Stimulated activated CD4-positive, alpha-beta T cell treated with anti-CD3 and anti-CD28 coated beads, Interleukin-4, amount 100 ng/mL, for 1 hour (primary cell): ENCODE measurements at regions not wholly inside any gene's neighbourhood (a gene's known extent, or its start where the extent isn't known, plus 50 kb on each side); places are given as distances from the start of the nearest gene placed in this dataset.
A peak's percentile ranks its signal among the peaks of the same experiment; 100 is the strongest.

Source experiments
- DNase-seq: peaks from one replicate; pipeline ENCODE4 v3.0.0-alpha.2; 2020

DNA sequence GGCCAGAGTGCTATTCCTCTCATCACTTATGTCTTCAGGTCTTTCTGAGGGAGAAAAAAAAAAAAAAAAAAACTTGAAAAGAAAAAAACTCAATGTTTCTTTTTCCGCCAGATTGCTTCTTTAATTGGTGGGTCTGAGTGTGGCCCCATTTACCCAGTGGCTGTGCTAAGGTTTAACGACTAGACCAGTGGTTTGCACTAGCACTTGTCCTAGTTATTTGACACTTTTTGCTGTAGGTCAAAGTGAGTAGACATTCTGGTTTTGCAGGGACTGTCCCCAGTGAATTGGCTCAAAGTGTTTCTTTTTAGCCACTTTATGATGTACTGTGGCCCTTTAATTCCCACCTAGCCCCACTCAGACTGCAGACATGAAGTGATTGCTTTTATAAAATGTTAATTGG lies 273.3 kb downstream of the PTEN start:
- DNase-seq = no peak

DNA sequence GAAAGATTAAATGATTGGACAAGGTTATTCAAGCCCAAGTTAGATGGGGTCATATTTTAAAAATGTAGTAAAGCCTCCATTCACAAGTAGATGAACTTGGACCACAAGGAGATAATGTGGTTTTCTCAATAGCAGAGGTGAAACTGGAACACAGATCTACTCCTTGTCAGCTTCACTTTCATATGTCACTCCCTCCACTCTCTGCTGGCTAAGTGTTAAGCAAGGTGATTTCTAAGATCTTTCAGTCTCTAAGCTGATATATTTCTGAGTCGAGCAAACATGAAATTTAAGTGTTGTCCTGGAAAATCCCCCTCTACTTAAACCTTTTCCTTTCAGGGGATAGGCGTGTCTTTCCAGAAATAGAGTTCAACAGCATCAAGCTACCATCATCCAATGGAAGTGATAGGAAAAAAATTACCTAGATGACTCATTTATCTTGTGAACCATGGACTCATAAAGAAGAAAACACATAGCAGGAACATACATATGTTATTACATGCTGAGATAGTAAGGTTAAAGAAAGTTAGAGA lies 275.0 kb downstream of the PTEN start:
- DNase-seq = no peak

DNA sequence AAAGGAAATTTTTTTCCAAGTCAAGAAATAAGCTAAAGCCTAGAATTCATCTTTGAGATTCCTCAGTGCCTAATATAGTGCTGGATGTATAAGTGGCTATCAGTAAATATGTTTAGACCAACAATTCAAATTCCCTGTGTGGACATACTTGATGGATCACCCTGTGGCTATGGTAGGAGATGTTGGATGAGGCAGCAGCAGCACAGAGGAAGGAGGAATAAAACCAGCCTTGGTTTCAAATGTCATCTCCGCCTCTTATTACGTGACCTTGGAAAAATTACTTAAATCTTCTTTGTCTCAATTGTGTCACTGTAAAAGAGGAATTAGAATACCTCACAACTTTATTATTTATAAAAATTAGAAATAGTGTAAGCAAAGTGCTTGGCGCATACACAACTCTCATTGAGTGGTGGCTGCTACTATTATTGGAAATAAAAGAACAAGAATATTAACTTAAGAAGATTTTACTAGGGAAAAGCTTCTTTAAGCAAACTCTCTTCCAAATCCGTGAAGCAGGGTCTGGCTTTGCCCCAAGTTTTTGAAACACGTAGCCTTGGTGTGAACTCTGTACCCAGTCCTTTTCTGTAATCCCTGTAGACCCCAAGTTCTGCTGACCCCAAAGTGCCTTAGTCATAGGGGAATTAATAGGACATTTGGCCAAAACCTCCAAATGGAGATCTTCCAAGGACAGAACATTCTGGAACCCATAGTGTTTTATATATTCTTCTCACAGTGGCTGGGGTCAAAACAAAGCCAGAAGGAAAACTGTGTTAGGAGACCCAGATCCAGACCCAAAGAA lies 283.8 kb downstream of the PTEN start:
- no peak for DNase-seq

DNA sequence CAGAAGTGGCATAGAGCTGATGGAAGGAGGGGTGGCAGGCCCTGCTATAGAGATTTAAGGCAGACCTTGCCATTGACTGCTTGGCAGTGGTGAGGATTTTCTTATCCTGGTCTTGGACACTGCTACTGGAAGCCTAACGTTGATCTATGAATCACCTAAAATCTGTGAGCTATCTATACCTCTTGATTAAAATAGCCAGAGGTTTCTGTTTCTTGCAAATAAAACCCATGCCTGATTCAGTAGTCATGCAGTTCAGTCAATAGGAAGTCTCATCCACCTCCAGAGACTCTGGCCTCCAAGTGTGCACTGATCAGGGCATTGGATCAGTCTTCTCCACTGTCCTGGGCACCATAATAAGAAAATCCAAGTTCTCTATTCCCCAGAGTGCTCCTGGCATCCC lies 286.5 kb downstream of the PTEN start:
- no peak for DNase-seq

DNA sequence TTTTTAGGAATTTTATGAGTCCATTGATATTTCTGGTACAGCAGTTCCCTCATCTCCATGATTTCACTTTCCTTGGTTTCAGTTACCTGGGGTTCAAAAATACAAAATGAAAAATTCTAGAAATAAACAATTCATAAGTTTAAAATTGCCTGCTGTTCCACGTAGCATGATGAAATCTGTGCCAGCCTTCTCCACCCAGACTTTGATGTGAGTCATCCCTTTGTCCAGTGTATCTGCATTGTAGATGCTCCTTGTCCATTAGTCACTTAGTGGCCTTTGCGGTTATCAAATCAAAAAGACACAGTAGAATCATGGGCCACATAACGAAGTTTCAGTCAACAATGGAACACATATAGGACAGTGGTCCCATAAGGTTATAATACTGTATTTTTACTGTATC lies 286.9 kb downstream of the PTEN start:
- DNase-seq = no peak

DNA sequence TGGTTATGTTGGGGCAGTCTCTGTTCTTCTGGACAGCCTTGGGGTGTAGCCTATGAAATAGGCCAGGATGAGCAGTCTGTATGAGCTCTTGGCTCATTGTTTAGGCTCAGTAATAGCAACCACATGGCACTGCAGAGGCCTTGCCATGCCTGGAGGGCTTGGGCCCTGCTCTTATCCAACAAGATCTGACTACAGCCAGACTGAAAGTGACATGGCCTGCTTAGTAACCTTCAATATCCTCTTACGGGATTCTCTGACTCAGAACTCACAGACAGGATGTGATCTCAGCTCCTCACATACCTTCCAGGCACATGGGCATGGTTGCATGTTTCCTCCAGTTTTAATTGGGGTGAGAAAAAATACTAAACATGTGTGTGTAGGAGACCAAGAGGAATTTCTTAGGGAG lies 289.3 kb downstream of the PTEN start:
- peak; percentile 41 for DNase-seq

DNA sequence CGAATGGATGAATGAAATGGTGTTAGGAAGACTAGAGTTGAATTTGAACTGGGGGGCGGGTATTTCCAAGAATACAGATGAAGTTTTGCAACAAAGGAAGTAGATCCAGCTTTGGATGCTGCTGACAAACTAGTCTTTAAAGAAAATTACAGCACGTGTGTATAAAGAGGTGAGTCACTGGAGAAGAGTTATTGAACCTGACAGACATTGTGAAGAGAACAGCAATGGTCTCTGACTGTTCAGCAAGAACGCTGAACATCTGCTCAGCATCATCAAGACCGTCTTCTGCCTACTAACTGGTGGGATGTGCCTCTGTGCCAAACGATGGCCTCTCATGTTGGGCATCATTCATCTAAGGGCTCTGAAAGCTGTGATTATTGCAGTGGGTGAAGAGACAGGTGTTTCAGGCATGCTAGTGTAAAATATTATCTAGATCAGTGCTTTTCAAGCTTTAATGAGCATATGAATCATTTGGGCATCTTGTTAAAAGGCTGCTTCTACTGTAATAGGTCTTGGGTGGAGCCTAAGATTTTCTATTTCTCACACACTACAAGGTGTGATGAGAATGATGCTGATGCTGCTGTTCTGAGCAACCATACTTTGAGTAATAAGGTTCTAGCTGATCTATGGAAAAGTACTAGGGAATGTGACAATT lies 291.3 kb downstream of the PTEN start:
- DNase-seq = no peak

DNA sequence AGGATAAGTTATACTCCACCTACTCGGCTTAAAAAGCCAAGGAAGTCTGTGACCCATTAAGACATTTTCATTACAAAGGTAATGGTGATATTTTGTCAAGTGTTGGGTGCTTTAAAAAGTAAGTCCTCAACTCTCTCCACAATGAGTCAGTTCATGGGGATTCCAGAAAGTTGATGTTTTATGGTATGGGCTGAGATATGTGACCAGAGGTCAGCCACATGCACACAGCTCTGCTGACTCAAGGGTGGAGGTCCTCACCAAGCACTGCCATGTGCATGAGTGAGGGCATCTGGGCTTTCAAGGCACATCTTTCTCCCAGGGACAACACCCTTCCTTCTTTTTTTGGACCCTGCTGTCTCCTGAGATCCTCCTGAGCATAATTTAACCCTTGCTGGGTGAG lies 292.9 kb downstream of the PTEN start:
- DNase-seq = no peak

DNA sequence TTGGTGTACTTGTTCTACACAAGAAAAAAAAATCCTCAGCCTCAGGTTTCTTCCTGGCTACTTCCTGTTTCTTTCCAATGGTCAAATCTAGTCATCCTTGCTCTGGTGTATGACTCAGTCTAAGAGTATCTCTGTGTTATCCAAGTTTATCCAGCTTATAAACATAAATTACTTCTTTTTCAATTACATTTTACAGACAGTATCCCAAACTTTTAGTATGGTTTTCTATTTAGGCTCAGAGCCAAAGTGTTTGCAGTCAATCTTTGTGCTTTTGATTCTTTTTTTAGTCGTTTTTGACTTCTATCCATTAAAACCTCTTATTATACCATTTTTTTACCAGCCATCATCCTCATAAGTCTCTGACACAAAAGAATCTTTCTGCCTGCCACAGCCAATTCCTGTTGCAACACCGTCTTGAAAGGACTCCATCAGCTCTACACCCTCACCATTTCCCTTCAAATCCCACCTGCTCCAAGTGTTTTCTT lies 294.6 kb downstream of the PTEN start:
- no peak for DNase-seq

DNA sequence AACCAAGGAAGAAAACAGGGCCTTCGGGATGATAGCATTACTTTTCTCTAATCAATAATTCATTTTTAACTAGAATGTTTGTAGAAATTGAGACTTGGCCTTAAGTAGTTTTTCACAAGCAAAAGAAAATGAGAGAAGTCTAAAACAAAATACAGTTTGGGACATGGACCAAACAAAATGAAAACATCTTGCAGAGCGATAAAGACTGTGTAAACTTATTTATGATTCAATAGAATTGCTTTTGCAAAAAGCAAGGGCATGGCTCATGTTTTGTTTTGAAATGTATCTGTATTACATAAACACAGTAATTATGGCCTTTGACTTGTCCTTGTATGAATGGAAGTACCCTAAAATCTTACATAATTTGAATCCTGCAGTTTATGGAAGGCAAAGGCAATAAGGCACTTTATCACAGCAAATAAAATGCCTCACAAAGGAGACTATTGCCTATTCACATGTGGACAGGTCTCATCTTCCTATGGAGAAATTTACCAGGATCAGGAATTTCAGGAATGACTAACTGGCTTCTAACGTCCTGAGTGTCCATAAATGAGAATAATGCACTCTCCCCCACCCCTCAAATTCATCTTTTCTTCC lies 295.2 kb downstream of the PTEN start:
- DNase-seq = no peak

DNA sequence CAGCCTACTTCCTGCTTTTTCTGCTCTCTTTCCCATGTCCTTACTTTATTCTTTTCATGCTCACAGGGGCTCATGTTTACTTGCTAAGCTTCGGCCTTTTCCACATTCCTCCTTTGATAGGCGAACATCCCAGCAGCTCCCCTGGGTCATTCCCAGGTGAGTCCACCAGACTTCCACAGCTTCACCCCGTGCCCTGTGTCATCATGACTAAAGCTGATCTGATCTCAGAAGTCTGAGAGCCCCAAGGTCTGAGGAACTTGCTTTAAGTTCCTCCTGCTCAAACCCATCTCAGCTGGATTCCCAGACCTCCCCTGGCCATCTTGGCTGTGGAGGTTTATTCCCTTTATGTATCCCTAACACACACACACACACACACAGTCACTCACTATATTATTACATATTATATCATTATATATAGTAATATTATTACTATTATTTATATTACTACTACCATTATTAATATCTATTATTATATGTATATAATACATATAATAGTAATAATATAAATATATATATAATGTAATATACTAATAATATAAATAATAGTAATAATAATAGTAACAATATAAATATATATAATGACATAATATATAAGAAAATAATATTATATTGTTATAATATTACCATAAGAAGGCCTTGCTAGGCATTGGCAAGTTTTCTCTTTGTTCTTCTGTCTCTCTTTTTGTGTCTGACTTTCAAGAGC lies 295.9 kb downstream of the PTEN start:
- no peak for DNase-seq

DNA sequence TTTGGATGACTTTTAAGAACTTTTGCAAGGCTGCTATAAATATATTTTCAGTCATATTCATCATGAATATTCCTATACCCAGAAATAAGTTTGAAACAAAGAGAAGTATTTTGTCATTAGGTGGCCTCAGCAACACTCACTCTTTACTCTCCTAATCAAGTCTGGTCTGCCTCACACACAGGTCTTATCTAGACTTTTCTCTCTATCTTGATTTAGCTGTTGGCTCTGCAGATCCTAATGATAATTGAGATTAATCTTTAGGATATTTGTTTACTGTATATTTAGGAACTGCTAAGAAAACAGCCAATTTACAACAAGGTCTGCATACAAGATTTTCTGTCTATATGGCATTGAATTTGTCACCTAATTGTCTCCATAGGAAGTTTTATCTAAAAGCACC lies 297.6 kb downstream of the PTEN start:
- no peak for DNase-seq

DNA sequence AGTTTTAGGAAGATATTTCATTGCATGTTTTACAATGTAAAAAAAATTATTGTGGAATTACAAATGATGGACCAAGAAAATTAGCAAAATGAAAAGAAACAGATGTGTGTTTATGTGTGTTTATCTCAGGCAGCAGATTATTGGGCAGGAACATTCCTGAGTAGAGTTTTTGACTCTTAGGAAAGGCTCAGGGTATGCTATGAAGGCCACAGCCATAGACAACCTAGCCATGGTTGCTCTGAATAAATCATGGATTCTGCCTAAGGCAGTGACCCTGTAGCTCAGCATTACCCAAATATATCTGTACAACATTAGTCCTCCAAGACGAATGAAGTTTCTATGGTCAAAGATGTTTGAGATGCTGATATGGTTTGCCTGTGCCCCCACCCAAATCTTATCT lies 298.3 kb downstream of the PTEN start:
- no peak for DNase-seq

DNA sequence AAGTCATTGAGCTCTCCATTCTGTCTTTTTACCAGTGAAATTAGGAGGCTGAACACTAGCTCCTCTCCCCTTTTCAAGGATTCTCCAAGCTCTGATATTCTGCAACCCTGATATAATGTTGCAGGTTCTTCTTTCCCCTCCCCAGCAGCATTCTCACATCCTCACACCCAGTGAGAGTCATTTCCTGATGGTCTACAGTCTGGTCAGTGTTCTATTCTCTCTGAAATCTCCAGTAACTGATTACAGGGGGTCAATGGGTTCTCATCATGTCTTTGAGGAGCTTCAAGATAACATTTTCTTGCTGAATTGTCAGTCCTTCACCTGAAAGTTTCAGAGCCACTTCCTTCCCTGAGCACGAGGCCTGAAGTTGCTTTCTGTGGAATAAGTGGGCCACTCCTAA lies 299.4 kb downstream of the PTEN start:
- no peak for DNase-seq

DNA sequence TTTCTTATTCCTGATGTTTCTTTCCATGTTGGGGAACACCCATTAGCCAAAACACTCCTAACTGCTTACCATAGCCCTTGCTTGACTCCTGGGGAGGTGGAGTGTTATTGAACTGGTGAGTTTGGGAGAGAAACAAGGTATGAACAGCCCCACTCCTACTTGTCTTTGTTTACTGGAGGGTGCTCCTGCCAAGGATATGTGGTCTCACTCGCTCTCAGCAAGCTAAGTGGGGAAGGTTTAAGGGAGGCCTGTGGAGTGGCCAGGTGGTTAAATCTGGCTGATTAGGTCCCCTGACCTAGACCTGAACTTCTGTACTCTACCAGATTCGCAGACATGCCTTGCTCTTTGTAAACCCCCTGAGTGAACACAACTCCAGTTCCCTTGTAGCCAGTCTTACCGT lies 300.1 kb downstream of the PTEN start:
- no peak for DNase-seq

DNA sequence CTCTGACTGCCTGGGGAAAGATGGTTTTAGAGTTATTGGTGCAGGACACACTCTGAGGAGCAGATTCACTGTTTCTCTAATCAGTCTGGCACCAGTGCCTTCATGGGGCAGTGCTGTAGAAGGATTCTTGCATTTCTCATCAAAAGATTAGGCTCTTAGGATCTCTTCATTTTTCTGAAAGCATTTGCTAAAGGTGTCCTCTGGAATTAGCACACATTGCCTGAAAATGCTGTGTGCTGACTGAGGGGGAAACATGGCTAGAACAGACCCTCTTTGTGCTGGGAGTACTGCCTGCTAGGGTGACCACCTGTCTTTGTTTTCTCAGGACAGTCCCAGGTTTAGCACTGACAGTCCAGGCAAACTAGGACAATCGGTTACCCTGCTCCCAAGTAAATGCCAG lies 301.0 kb downstream of the PTEN start:
- no peak for DNase-seq

DNA sequence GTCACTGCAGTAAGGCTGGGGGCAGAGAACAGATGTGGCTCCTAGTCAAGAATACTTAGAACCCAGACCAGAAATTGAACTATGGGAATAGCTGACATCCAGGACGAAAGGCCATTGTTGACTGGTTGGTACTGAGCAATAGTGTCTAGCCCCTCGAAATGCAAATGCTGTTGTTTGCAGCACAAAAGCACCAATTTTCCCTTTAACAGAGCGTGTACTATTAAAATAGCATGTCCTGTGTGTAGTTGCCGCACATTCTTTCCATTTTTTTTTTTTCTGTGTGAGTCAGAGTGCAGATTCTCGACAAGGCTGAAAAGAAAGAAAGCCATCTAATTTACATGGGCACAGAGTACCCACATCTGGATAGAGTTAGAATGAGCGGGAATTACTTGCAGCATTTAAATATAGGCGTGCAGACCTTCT lies 302.4 kb downstream of the PTEN start:
- no peak for DNase-seq

DNA sequence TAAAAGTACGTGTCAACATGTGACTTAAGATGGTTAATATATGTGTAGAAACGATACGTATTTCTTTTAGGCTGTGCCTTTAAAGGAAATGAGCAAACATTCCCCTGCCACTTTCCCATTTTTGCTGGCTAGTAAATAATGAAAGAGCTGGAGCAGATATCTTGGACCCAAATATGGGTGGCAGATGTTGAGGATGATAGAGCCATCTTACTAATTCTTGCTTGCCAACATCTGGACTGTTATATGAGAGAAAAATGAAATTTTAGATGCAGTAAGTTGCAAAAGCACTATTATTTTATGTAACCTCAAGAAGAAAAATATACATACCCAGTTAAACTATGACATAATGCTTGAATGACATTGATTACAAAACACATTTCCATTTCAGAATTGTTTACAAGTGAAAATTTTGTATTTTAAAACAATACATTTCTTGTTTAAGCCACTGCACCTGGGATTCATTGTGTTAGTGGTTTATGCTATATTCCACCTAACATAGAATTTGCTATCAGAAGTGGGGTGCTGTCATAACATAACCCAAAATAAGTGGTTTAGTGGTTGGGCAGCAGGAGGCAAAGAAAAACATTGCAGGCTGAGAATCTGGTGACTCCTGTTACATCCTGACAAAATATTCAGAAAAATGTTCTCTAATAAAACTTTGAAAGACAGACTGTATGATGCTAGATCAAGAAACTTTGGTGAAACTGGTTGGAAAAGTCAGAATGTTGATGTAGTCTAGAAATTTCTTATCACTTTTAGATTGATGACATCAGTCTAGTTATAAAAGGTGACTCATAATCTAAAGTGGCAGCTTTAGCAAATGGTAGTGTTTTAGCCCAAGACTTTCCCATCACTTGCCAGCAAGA lies 305.0 kb downstream of the PTEN start:
- DNase-seq = no peak

DNA sequence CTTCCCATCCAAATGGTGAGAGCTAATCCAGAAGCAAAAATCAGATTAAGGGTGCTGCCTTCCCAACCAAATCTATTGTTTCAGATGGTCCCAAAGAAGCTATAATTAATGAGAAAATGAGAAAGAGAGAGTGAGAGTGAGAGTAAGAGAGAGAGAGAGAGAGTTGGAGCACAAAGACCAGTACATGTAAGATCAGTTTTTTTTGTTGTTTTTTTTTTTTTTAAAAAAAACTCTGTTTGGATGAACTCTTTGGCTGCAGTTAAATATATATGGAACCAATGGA lies 305.6 kb downstream of the PTEN start:
- DNase-seq = no peak

DNA sequence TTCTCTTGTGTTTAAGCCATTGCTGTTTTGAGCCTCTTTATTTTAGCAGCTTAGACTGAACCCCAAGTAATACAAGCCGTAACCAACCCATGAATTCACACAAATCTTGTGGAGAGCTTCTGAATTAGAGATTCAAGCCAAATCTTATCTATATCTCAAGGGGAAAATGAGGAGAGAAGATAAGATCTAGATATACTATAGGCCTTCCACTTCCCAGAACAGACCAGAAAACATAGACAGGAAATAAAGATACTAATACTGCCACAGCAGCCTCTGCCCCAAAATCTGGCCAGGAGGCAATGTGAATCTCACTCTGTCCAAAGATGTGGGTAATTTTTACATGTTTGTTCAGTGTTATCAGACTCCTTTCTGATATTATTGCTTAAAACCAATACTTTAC lies 307.2 kb downstream of the PTEN start:
- DNase-seq = no peak

DNA sequence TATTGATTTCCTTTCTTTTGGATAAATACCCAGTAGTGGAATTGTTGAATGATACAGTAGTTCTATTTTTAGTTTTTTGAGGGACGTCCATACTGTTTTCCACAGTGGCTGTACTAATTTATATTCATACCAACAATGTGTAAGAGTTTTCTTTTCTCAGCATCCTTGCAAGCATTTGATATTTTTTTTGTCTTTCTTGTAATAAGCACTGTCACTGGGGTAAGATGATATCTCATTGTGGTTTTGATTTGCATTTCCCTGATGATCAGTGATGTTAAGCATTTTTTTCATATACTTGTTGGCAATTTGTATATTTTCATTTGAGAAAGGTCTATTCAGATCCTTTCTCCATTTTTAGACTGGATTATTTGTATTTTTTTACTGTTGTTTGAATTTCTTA lies 308.7 kb downstream of the PTEN start:
- no peak for DNase-seq

DNA sequence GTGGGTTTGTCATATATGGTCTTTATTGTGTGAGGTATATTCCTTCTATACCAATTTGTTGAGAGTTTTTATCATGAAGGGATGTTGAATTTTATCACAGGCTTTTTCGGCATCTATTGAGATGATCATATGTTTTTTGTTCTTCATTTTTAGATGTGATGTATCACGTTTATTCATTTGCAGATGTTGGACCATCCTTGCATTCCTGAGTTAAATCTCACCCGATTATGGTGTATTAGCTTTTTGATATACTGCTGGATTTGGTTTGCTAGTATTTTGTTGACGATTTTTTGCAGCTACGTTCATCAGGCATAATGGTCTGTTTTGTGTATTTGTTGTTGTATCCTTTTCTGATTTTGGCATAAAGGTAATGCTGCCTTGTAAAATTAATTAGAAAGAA lies 311.0 kb downstream of the PTEN start:
- no peak for DNase-seq

DNA sequence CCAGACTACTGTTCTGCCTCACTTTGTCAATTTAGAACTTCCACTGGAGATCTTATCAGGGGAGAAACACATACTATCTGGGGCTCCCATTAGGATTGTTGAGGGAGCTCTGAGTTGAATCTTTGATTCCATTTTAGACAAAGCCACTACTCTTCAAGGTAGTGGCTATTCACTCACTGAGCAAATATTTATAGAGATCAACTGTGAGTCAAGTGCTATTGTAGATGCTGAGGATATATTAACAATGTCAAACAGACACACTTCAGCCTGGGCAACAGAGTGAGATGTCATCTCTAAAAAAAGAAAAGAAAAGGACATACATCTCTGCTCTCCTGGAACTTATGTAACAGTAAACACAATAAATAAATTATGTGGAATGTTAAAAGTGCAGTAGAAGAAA lies 315.3 kb downstream of the PTEN start:
- DNase-seq = no peak
